ENCODE measurements at regions not wholly inside any gene's neighbourhood (a gene's known extent, or its start where the extent isn't known, plus 50 kb on each side); places are given as distances from the start of the nearest gene placed in this dataset.
"Not testable (repeated sequence)": the region's sequence is repeated elsewhere in the genome, so short reads cannot be mapped to it uniquely, and the experiment has no call there.

GRCh38 chr3:89946884-89947283 is 839.5 kb downstream of the EPHA3 start:
- ATAC-seq = no peak

DNA sequence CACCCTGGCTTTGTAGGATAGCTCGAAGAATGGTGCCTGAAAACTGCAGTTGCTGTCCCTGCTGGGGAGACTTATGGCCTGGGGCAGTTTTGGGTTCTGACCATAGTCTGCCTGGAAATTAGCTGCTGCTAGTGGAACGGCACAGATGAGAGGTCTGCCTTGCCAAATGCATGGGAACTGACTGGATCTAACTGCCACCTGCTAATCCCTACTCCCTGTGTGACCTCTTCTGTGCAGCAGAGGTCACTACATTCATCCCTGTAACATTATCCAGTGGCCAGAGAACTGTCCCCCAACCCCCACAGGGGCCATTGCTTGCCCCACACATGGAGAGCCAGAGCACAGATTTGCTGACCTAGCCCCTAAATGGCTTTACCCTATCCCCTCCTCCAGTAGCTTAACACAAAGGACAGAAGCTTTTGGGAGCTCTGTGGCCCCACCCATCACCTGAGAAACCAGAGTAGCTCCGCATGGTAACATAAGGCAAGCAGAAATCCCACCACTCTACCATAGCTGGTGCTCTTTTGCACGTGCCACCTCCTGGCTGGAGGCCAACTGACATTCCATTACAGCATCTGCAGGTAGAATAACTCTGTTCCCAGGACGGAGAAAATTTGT is 840.0 kb downstream of the EPHA3 start:
- ATAC-seq = no peak

GRCh38 chr3:89948008-89948407 is 840.6 kb downstream of the EPHA3 start:
- ATAC-seq = no peak

- ATAC-seq = no peak
Observed at GRCh38 chr3:89950772-89951171, 843.4 kb downstream of the EPHA3 start.

DNA sequence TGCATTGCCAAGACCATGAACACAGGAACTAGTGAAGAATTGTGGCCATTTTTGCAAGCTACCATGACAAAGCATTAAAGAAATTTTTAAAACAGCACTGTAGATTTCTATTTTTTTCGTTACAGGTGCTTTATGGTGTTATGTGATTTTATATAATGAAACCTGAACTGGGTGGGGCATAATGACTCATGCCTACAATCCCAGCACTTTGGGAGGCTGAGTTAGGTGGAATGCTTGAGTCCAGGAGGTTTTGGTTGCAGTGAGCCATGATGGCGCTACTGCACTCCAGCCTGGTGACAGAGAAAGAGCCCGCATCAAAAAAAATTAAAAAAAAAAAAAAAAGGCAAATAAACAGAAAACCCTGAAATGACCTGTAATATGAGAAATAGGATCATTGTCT is 846.7 kb downstream of the EPHA3 start:
- ATAC-seq = no peak

DNA sequence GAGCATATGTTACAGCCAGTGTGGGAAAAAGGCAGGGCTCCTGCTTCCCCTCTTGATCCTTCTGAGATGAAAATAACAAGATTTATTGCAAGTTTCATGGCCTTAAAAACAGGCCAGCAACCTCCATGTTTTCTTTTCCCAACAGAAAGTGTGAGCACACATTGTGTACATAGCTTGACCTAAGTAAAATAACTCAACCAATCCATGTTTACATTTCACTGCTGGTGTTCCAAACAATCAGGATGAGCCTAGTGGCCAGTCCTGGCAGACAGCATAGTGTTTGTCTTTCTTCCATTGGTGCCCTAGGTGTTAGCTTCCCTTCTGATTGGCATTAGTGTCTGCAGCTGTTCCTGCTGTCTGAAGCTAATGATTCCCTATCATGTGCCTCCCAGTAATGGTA is 847.7 kb downstream of the EPHA3 start:
- ATAC-seq = no peak

- no peak for ATAC-seq
Observed at GRCh38 chr3:89957451-89957850, 850.0 kb downstream of the EPHA3 start.

DNA sequence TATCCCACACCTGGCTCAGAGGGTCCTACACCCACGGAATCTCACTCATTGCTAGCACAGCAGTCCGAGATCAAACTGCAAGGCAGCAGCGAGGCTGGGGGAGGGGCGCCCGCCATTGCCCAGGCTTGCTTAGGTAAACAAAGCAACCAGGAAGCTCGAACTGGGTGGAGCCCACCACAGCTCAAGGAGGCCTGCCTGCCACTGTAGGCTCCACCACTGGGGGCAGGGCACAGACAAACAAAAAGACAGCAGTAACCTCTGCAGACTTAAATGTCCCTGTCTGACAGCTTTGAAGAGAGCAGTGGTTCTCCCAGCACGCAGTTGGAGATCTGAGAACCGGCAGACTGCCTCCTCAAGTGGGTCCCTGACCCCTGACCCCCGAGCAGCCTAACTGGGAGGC is 850.7 kb downstream of the EPHA3 start:
- ATAC-seq = not testable (repeated sequence)

GRCh38 chr3:89964347-89964746 is 856.9 kb downstream of the EPHA3 start:
- no peak for ATAC-seq

GRCh38 chr3:89966877-89967665 is 859.6 kb downstream of the EPHA3 start:
- ATAC-seq = no peak

DNA sequence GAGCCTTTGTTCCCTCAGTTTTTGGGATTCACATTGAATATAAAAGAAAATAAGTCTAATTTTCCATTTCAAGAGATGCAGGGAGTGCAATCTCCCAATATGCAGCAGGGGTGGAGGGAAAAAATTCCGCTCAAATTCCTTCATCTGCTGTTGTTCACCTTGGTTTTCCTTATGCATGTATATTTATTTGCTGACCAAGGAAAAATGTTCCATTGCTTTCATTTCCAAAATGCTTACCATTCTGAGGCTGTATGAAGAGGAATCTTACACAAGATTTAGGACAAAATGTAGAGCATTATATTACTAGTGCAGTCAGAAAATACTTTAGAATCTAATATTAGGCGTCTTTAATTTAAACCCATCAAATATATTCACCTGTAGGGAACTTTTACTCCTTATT is 863.9 kb downstream of the EPHA3 start:
- no peak for ATAC-seq

DNA sequence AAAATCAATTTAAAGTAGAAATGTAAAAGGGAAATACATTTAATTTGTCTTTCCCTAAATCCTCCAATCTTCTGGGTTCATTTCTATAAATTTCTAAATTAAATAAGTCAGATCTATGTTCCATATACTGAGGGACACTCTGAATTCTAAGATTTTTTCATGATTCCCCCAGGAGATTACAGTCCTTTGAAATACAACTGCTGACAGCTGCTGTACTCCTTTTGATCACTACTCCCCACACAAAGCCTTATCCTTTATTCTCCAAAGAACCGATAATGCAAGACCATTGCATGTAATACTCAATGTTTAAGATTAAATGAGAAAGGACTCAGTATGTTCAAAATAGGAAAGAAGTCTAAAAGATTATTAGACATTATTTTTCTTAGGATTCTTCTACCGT is 865.7 kb downstream of the EPHA3 start:
- ATAC-seq = no peak

DNA sequence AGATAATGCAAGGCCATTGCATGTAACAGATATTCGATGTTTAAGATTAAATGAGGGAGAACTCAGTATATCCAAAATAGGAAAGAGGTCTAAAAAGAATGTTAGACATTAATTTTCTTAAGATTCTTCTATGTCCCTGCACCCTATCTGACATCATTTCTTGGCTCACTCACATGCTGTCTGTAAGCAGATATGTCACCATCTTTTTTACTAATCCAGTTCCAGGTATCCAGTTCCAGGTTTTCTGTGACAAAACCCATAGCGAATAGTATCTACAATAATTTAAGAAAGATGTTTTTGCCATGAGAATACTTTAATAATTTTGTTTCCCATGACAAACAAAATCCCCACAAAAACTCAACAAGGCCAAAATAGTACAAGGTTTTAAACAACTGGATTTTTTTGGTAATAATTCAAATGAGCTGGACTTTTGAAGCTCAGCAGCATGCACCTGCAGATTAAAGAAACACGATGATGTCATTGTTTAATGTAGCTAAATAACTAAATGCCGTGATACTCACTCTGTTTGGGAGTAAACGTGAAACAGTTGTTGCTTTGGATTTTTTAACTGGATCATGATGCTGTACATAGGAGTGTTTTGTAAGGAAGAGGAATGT is 867.6 kb downstream of the EPHA3 start:
- no peak for ATAC-seq

DNA sequence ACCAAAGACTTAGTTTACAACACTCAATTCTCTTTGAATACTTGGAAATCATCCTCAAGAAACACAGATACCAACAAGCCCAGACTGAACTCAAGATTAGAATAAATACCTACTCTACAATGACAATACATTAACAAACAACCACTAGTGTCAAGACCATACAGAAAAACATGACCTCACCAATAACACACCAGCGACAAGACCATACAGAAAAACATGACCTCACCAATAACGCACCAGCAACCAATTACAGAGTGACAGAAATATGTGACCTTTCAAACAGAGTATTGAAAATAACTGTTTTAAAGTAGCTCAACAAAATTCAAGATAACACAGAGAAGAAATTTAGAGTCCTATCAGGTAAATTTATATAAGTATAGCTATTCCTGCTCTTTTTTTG is 876.0 kb downstream of the EPHA3 start:
- no peak for ATAC-seq

GRCh38 chr3:90005281-90005847 is 897.9 kb downstream of the EPHA3 start:
- no peak for ATAC-seq

DNA sequence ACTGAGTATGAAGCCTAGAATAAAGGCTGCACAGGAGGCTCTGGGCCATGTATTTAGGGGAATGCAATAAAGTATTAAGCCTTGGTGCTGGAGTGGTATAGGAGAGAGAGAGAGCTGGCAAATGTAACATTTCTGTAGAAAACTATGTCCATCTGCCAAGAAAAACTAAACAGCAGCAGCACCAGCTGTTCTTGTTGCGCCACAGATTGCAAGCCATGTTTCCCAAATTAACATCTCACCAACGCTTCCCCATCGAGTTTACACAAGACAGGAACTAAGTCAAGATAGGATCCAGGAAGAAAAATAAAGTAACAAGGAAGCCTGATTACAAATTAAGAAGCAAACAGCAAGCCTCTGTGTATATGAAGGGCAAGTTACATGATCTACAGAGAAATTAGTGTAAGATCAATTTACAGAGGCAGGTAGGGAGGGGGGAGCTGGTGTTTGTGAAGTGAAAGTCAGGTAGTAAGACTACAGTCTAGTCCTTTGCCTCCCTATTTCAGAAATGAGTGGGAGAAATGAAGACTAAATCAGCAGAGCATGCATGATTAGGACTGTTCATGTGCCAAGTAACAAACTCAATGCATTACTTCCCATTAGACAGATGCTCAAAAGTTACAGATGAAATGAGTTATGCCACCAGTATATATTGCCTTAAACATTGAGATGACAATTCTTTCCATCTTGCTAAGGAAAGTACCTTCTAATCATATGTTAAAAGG is 900.5 kb downstream of the EPHA3 start:
- no peak for ATAC-seq

DNA sequence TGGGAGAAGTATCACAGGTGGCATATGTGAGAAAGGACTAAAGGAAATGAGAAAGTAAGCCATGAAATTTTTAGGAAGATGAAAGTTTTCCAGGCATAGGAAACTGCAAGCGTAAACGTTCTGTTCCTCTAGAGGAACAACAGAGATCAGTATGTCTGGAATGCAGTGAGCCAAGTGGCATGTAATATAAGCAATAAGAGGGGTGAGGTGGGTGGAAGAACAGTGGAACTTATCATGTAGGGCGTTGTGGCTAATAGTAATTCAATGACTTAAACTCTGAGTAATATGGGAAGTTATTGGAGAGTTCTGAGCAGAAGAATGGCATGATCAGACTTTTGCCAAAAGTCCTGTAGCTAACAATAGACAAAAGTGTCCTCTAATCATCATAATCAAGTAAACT is 902.9 kb downstream of the EPHA3 start:
- ATAC-seq = no peak

DNA sequence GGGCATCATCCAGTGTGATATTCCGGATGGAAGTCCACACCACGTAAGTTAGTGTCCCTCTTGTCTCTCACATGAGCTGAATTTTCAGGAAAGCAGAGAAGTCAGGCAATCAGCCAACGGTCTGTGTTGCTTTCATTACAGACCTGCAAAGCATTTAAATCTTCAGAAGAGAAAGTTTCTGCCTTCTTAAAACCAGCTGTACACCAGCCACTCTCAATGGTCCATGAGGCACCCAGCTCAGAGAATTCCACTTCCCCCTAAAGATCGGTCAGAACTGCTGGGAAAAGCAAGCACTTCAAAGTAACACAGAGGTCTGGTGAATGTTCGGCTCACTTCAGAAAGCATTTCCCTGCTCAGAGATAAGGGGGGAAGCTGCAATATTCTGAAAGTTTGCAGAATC is 903.7 kb downstream of the EPHA3 start:
- no peak for ATAC-seq

DNA sequence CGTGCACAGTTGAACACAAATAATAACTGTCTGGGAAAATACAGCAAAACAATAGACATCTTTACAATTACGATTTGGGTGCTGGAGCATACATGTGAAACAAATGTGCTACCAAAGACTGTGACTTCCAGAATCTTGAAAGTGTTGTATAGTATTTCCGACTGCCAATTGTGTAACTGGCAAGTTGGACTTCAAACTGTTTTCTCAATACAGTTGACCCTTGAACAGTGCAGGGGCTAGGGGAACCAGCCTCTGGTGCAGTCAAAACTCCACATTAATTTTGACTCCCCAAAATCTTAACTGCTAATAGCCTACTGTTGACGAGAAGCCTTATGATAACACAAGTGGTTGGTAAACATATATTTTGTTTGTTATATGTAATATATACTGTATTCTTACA is 904.2 kb downstream of the EPHA3 start:
- ATAC-seq = no peak

- ATAC-seq = no peak
Observed at GRCh38 chr3:90011996-90012395, 904.6 kb downstream of the EPHA3 start.

DNA sequence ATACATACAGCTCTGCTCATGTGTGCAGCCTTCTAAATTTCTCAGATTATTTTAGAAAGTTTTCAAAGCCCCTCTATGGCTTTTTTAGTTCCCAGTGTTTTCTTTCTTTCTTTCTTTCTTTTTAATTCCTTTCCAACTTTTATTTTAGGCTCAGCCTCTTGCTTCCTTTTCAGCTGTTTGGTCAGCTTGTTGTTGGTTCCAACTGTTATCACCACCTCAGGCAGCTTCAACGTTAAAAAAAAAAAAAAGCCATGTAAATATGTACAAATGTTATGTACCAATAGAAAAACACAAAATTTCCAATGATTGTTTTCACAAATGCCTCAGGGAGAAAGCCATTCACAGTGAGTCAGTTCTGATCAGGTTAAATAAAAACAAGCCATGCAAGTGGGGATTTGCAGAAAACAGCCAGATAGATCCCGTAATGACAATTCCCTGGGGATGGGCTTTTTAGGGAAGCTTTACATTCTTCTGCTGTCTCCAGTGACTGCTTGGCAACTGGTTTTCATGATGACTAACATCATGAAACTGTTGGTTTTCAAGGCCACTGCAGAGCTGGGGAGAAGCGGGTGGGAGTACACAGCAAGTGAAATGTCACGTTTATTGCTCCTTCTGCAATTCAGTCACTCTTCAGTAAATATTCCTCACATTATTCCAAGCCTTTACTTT is 908.4 kb downstream of the EPHA3 start:
- ATAC-seq = no peak

DNA sequence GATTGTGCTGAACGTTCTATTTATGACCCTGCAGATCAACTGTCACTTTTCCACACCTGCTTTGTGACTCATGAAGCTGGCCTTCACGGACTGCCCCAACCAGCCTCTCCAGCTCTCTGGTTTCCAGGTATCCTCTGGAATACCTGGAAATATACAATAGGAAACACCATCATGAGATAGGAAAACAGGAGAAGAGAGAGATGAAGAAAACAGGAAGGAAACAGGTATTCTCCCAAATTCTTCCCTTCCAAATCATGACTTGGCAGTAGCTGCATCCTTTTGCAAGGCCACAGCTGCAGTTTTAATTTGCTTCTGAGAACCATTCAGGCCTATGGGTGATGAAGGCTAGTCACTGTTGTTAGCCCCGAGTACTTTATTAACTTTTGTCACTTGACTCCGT is 909.1 kb downstream of the EPHA3 start:
- ATAC-seq = no peak

- no peak for ATAC-seq
Observed at GRCh38 chr3:90018779-90019178, 911.4 kb downstream of the EPHA3 start.
